ENCODE measurements at regions not wholly inside any gene's neighbourhood (a gene's known extent, or its start where the extent isn't known, plus 50 kb on each side); places are given as distances from the start of the nearest gene placed in this dataset.

- H3K36me3 ChIP-seq = no peaks in the 10 kb centered on the region
- H3K4me3 ChIP-seq = no peak overlapping the region
- no peak overlapping the region for H3K27ac ChIP-seq
- no peaks in the 10 kb centered on the region for H3K27me3 ChIP-seq
- H3K9me3 ChIP-seq = peaks cover 0 to 18% of the 10 kb centered on the region in 2 donors
- no peaks in the 10 kb centered on the region for H3K4me1 ChIP-seq
- TF ChIP-seq CTCF (IDR thresholded peaks at IDR 0.05) = no peak
- no peak for DNase-seq (ENCODE audit: low spot score)
These were observed 203.1 kb downstream of the FNDC1 start for GRCh38 chr6:159372333-159372732.

GRCh38 chr6:159360306-159360705 lies 191.1 kb downstream of the FNDC1 start:
- TF ChIP-seq CTCF (IDR thresholded peaks at IDR 0.05) = no peak

DNA sequence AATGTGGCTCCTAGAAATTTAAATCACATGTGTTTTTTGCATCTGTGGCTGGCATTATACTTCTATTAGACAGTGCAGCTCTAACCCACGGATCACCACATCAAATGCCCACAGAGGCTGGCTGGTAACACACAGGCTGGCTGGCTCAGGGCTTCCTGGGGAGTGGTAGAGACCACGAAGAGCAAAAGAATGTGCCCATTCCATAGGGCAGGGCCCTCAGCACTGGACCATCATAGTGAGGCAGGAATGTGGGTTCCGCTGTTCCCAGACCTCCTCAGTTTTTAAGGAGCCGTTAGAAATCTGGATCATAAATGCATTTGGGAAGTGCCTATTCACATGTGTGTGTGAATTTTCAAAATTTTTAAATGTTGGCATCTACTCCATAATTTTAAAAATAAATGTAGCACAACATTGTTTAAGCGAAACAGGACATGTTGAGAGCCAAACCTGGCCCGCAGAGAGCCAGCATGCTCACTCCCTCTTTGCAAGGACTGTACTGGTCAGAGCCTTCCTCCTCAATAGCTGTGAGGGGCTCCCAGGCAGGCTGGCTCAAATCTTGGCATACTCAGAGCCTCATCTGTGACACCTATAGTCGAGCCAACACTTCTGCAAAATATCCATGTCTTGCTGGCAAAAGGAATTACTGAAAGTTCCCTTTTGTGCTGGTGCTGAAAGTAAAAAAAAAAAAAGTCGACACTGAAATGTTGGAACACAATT lies 190.5 kb downstream of the FNDC1 start:
- H3K27ac ChIP-seq = no peak overlapping the region
- TF ChIP-seq CTCF (IDR thresholded peaks at IDR 0.05) = no peak
- no peak for DNase-seq (ENCODE audit: low spot score)
- no peaks in the 10 kb centered on the region for H3K36me3 ChIP-seq
- H3K27me3 ChIP-seq = no peaks in the 10 kb centered on the region
- H3K4me1 ChIP-seq = no peaks in the 10 kb centered on the region
- no peak overlapping the region for H3K4me3 ChIP-seq
- H3K9me3 ChIP-seq = no peaks in the 10 kb centered on the region

More at GRCh38 chr6:159360306-159360705, 191.1 kb downstream of the FNDC1 start:
- no peaks in the 10 kb centered on the region for H3K36me3 ChIP-seq
- H3K27me3 ChIP-seq = no peaks in the 10 kb centered on the region
- H3K4me1 ChIP-seq = no peaks in the 10 kb centered on the region
- no peak overlapping the region for H3K27ac ChIP-seq
- H3K9me3 ChIP-seq = no peaks in the 10 kb centered on the region
- no peak for DNase-seq (ENCODE audit: low spot score)
- no peak overlapping the region for H3K4me3 ChIP-seq

DNA sequence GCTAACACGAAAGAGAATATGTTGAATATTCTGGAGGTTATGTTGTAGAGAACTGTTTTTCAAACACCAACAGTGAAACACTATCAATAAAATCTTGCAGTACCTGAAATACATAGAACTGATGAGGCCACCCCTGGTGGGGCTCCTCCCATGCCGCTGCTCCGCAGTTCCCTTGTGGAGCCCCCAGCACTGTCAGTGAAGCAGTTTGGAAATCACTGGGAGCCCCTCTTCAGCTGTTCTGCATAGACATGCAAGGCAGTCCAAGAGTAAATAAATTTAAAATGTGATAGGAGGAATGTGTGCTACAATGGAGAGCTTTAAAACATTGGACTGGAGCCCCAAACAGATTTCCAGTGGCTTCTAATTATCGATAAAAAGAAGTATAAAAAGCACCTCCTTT lies 189.4 kb downstream of the FNDC1 start:
- Histone ChIP-seq H3K9me3 (no peaks in the 10 kb centered on the region), H3K4me3 (no peak overlapping the region), H3K36me3 (no peaks in the 10 kb centered on the region), H3K27ac (no peak overlapping the region), H3K27me3 (no peaks in the 10 kb centered on the region), H3K4me1 (no peaks in the 10 kb centered on the region)
- no peak for DNase-seq (ENCODE audit: low spot score)
- no peak for TF ChIP-seq CTCF (IDR thresholded peaks at IDR 0.05)

DNA sequence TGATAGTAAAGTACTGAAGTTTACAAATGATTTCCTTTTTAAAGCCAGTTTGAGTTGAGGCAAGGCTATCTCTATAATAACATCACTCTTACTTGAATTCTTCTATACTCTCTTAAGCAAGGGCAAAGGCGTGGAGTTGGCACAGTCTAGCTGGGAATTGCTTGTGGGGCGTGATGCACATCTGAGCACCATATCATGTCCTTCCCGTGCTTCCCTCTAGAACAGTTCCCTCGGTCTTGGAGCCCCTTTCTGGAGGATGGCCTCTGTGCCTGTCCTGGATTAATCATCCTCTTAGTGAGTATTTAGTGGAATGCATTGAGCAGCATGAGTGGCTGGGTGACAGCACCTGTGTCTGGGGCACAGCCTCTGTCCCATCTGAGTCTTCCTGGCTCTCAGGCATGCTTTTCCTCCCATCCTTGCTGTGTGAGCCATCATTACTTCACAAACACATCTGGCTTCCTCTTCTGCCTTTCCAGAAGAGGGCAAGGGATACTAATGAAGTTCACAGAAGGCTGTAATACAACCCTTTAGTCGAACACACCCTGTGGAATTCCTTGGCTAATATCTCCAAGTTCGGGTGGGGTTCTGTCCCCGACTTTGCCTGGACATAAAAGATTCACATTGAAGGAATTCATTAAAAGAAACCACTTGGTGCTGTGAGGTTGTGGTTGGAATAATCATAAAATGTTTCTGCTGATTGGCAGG lies 188.2 kb downstream of the FNDC1 start:
- Histone ChIP-seq H3K27ac (no peak overlapping the region), H3K4me1 (no peaks in the 10 kb centered on the region), H3K27me3 (no peaks in the 10 kb centered on the region), H3K36me3 (no peaks in the 10 kb centered on the region), H3K4me3 (no peak overlapping the region), H3K9me3 (no peaks in the 10 kb centered on the region)
- no peak for DNase-seq (ENCODE audit: low spot score)
- no peak for TF ChIP-seq CTCF (IDR thresholded peaks at IDR 0.05)

All from right atrium auricular region (tissue), 2 donors.